Activated CD4-positive, alpha-beta memory T cell treated with anti-CD3 and anti-CD28 coated beads, Interleukin-2, amount 10 ng/mL, durations not matched to agents 7 days and 5 days (primary cell): ENCODE measurements at regions not wholly inside any gene's neighbourhood (a gene's known extent, or its start where the extent isn't known, plus 50 kb on each side); places are given as distances from the start of the nearest gene placed in this dataset.

Experiments
- CTCF ChIA-PET: fragments of 350-600 bp; sonication (Branson Sonifier 250); formaldehyde crosslinking; loops from one replicate; lab custom pipeline; 2021; ENCODE audit warnings: antibody characterized with exemption, inconsistent platforms; lab: Charles Lee
- POLR2A ChIA-PET: fragments of 350-600 bp; sonication (Branson Sonifier 250); formaldehyde crosslinking; loops from one replicate; lab custom pipeline; 2021; ENCODE audit warnings: antibody characterized with exemption; lab: Charles Lee
- DNase-seq: peaks from one replicate; pipeline ENCODE4 v3.0.0-alpha.2; 2020
- H3K27ac Mint-ChIP-seq: one replicate; pipeline ENCODE4 v1.8.0; 2021; ENCODE audit warnings: mild to moderate bottlenecking, mixed read lengths
- H3K27me3 Mint-ChIP-seq: one replicate; pipeline ENCODE4 v1.8.0; 2021; ENCODE audit warnings: mixed read lengths
- H3K36me3 Mint-ChIP-seq: one replicate; pipeline ENCODE4 v1.8.0; 2021; ENCODE audit warnings: low read depth, mixed read lengths
- H3K4me1 Mint-ChIP-seq: one replicate; pipeline ENCODE4 v1.8.0; 2021; ENCODE audit warnings: mixed read lengths
- H3K4me3 Mint-ChIP-seq: one replicate; pipeline ENCODE4 v1.8.0; 2021; ENCODE audit warnings: mild to moderate bottlenecking, mixed read lengths
- H3K9me3 Mint-ChIP-seq: one replicate; pipeline ENCODE4 v1.8.0; 2021; ENCODE audit warnings: mixed read lengths

- Mint-ChIP-seq H3K4me1 (no peaks in the 10 kb centered on the region), H3K4me3 (no peak overlapping the region), H3K27me3 (no peaks in the 10 kb centered on the region), H3K27ac (no peak overlapping the region), H3K36me3 (no peaks in the 10 kb centered on the region), H3K9me3 (peaks cover 8% of the 10 kb centered on the region)
- no peak for DNase-seq
- CTCF ChIA-PET = no interaction called here
- POLR2A ChIA-PET = no interaction called here
Observed at GRCh38 chr11:23398052-23398451, 537.8 kb upstream of the CCDC179 start.

GRCh38 chr11:23399995-23400394 lies 539.7 kb upstream of the CCDC179 start:
- ChIA-PET POLR2A (no interaction called here), CTCF (no interaction called here)
- no peak overlapping the region for H3K4me3 Mint-ChIP-seq
- DNase-seq = no peak
- no peaks in the 10 kb centered on the region for H3K27me3 Mint-ChIP-seq
- no peaks in the 10 kb centered on the region for H3K36me3 Mint-ChIP-seq
- no peak overlapping the region for H3K27ac Mint-ChIP-seq
- H3K4me1 Mint-ChIP-seq = no peaks in the 10 kb centered on the region
- H3K9me3 Mint-ChIP-seq = peaks cover 10% of the 10 kb centered on the region

DNA sequence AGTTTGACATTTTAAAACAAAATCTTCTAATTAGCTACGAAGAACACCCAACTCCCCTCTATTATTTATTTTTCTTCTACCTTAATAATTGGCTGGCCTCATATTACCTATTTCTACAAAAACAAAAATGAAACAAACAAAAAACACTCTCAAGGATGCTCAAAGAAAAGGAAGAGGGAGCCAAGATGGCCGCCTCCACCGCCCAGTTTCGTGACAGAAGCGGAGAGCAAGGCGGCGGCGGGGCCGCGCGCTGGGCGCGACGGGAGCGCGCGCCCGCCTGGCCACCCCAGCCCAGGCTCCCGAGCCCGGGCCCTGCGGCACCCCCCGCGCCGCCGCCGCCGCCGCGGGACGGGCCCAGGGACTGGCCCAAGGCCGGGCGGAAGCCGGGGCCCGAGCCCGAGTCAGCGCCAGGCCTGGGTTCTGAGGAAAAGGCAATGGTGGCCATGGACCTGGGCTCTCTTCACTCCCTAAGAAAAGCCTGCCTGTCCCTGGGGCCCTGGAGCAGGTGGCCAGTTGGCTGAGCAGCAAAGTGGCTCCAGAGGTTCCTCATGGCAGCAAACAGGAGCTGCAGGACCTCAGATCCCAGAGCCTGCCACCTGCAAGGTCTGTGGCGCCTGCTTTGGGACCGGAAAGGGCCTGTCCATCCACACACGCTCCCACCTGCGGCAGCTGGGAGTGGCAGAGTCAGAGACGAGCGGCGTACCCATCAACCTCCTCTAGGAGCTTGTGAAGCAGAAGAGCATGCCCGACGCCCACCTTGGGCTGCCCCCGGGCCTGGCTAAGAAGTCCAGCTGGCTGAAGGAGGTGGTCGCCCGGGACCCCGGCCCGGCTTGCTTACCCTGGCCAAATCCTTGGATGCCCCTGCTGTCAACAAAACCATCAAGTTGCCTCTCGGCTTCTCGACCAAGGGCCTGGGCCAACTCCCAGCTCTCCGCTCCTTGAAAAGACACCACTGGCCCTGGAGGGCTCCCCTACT lies 543.2 kb upstream of the CCDC179 start:
- POLR2A ChIA-PET = no interaction called here
- Mint-ChIP-seq H3K4me1 (no peaks in the 10 kb centered on the region), H3K27me3 (no peaks in the 10 kb centered on the region), H3K27ac (no peak overlapping the region), H3K36me3 (no peaks in the 10 kb centered on the region), H3K9me3 (peaks cover 20% of the 10 kb centered on the region), H3K4me3 (no peak overlapping the region)
- CTCF ChIA-PET = no interaction called here
- no peak for DNase-seq

GRCh38 chr11:23404225-23405160 lies 544.2 kb upstream of the CCDC179 start:
- Mint-ChIP-seq H3K36me3 (no peaks in the 10 kb centered on the region), H3K9me3 (peaks cover 21% of the 10 kb centered on the region), H3K4me1 (no peaks in the 10 kb centered on the region), H3K27me3 (no peaks in the 10 kb centered on the region), H3K27ac (no peak overlapping the region), H3K4me3 (no peak overlapping the region)
- ChIA-PET POLR2A (no interaction called here), CTCF (no interaction called here)
- no peak for DNase-seq

GRCh38 chr11:23405350-23405937 lies 545.2 kb upstream of the CCDC179 start:
- Mint-ChIP-seq H3K27me3 (no peaks in the 10 kb centered on the region), H3K36me3 (no peaks in the 10 kb centered on the region), H3K4me3 (no peak overlapping the region), H3K4me1 (no peaks in the 10 kb centered on the region), H3K9me3 (peaks cover 22% of the 10 kb centered on the region), H3K27ac (no peak overlapping the region)
- CTCF ChIA-PET = no interaction called here
- DNase-seq = no peak
- POLR2A ChIA-PET = no interaction called here

DNA sequence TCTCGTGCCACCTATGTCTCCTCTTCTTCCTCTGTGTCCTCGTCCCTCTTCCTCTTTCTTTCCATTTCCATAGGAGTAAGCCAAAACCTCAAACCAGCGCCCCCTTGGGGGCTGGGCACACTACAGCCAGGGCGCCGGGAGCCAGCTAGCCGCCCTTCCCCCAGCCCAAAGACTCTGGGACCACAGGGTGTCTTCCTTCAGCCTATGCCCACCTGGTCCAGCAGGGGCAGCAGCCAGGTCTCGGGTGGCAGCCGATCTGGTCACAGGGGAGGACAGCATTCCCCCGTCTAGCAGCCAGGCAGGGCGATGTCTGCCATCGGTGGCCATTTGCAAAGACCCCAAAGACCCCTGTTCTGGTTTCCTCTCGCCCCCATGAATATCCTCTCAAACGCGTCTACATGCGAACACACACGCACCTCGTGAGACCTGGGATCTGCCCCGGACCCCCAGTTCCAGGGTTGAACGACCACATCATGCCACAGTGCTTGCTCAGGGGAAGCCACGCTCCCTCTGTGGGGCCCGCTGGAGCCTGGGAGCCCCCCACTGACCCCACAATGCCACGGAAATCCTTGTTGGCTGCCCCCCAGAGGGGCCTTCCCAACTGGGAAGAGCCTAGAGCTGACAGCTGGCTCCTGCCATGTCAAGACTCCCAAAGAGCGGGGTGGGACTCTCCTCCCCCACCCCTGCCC lies 546.0 kb upstream of the CCDC179 start:
- ChIA-PET POLR2A (no interaction called here), CTCF (no interaction called here)
- Mint-ChIP-seq H3K9me3 (peaks cover 25% of the 10 kb centered on the region), H3K4me1 (no peaks in the 10 kb centered on the region), H3K27ac (no peak overlapping the region), H3K4me3 (no peak overlapping the region), H3K27me3 (no peaks in the 10 kb centered on the region), H3K36me3 (no peaks in the 10 kb centered on the region)
- no peak for DNase-seq

- CTCF ChIA-PET = no interaction called here
- Mint-ChIP-seq H3K4me1 (no peaks in the 10 kb centered on the region), H3K27ac (no peak overlapping the region), H3K9me3 (peaks cover 20% of the 10 kb centered on the region), H3K27me3 (no peaks in the 10 kb centered on the region), H3K36me3 (no peaks in the 10 kb centered on the region), H3K4me3 (no peak overlapping the region)
- DNase-seq = no peak
- POLR2A ChIA-PET = no interaction called here
Observed at GRCh38 chr11:23413057-23413456, 552.8 kb upstream of the CCDC179 start.

- ChIA-PET CTCF (no interaction called here), POLR2A (no interaction called here)
- peaks cover 6% of the 10 kb centered on the region for H3K9me3 Mint-ChIP-seq
- H3K4me1 Mint-ChIP-seq = no peaks in the 10 kb centered on the region
- DNase-seq = no peak
- no peaks in the 10 kb centered on the region for H3K27me3 Mint-ChIP-seq
- H3K36me3 Mint-ChIP-seq = no peaks in the 10 kb centered on the region
- H3K27ac Mint-ChIP-seq = no peak overlapping the region
- no peak overlapping the region for H3K4me3 Mint-ChIP-seq
Observed at GRCh38 chr11:23423104-23423503, 562.8 kb upstream of the CCDC179 start.

- Mint-ChIP-seq H3K4me1 (no peaks in the 10 kb centered on the region), H3K4me3 (no peak overlapping the region), H3K36me3 (no peaks in the 10 kb centered on the region), H3K27ac (no peak overlapping the region), H3K9me3 (peaks cover 6% of the 10 kb centered on the region), H3K27me3 (no peaks in the 10 kb centered on the region)
- ChIA-PET CTCF (no interaction called here), POLR2A (no interaction called here)
- DNase-seq = no peak
Observed at GRCh38 chr11:23423656-23424055, 563.4 kb upstream of the CCDC179 start.

DNA sequence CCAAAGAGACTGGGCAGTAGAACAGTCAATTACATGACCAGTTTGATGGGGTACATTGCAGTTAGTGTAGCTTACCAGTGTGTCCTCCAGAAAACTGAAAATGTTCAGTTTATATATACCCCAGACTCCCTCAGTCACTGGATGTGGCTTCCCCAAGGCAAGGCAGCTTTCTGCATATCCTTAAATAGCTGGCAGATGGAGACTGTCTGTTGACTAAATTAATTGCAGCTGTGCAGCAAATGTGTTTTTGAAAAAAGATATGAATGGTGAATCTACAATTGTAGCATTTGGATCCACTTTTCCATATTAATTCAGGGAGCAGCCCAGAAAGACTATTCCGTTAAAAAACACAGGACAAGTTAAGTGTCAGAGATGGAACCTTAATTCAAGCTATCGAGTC lies 565.1 kb upstream of the CCDC179 start:
- H3K36me3 Mint-ChIP-seq = no peaks in the 10 kb centered on the region
- no peak for DNase-seq
- CTCF ChIA-PET = no interaction called here
- POLR2A ChIA-PET = no interaction called here
- H3K4me3 Mint-ChIP-seq = no peak overlapping the region
- H3K27me3 Mint-ChIP-seq = no peaks in the 10 kb centered on the region
- peaks cover 8% of the 10 kb centered on the region for H3K9me3 Mint-ChIP-seq
- H3K4me1 Mint-ChIP-seq = no peaks in the 10 kb centered on the region
- H3K27ac Mint-ChIP-seq = no peak overlapping the region

GRCh38 chr11:23429569-23429968 lies 569.3 kb upstream of the CCDC179 start:
- H3K4me3 Mint-ChIP-seq = no peak overlapping the region
- H3K36me3 Mint-ChIP-seq = no peaks in the 10 kb centered on the region
- ChIA-PET CTCF (no interaction called here), POLR2A (no interaction called here)
- H3K27me3 Mint-ChIP-seq = no peaks in the 10 kb centered on the region
- no peak for DNase-seq
- peaks cover 10% of the 10 kb centered on the region for H3K9me3 Mint-ChIP-seq
- no peaks in the 10 kb centered on the region for H3K4me1 Mint-ChIP-seq
- H3K27ac Mint-ChIP-seq = no peak overlapping the region

GRCh38 chr11:23453522-23453921 lies 593.2 kb upstream of the CCDC179 start:
- no peak overlapping the region for H3K27ac Mint-ChIP-seq

More at GRCh38 chr11:23453522-23453921, 593.2 kb upstream of the CCDC179 start:
- ChIA-PET POLR2A (no interaction called here), CTCF (no interaction called here)
- Mint-ChIP-seq H3K36me3 (no peaks in the 10 kb centered on the region), H3K9me3 (peaks cover 6% of the 10 kb centered on the region), H3K27me3 (no peaks in the 10 kb centered on the region), H3K4me3 (no peak overlapping the region), H3K4me1 (no peaks in the 10 kb centered on the region)
- no peak for DNase-seq
